Adrenal gland (tissue), 9 donors: ENCODE measurements at regions not wholly inside any gene's neighbourhood (a gene's known extent, or its start where the extent isn't known, plus 50 kb on each side); places are given as distances from the start of the nearest gene placed in this dataset.

ENCODE experiments used
- DNase-seq, 7 donors: peaks; one replicate each; pipeline ENCODE4 v3.0.0-alpha.2; 2019 to 2020
- H3K27ac ChIP-seq, 5 donors: fragments of 200-600 bp; sonication (generic) in 4 of 5; 1 replicate in 3 of 5; 2 replicates in 2 of 5; pipeline versions ENCODE4 v1.5.1 to v1.8.0; 2016 to 2020; ENCODE audit warnings: mild to moderate bottlenecking in 1 of 5
- H3K27me3 ChIP-seq: fragments of 200-600 bp; 2 replicates; pipeline ENCODE4 v1.8.0; 2021
- H3K36me3 ChIP-seq, 2 donors: fragments of 200-600 bp; replicated peaks in 1 of 2; 1 replicate in 1 of 2; 2 replicates in 1 of 2; pipeline versions ENCODE4 v1.5.1 to v1.8.0; 2018 to 2022
- H3K4me1 ChIP-seq, 2 donors: fragments of 200-600 bp; replicated peaks in 1 of 2; 1 replicate in 1 of 2; 2 replicates in 1 of 2; pipeline versions ENCODE4 v1.5.1 to v1.8.0; 2018 to 2021
- H3K4me3 ChIP-seq, 4 donors: fragments of 200-600 bp; sonication (generic) in 3 of 4; one replicate each; pipeline ENCODE4 v1.5.1; 2016 to 2018
- H3K9me3 ChIP-seq, 3 donors: fragments of 200-600 bp; sonication (generic) in 1 of 3; replicated peaks in 1 of 3; 1 replicate in 2 of 3; 2 replicates in 1 of 3; pipeline versions ENCODE4 v1.5.1 to v1.8.0; 2016 to 2021
- CTCF ChIP-seq, 6 experiments: fragments of 450-650 bp in 4 of 6; fragments of 200-600 bp in 2 of 6; sonication (generic) in 1 of 6; IDR thresholded peaks; 1 replicate in 5 of 6; 2 replicates in 1 of 6; pipeline versions ENCODE4 v1.5.1 to v1.8.0; 2016 to 2021; ENCODE audit warnings: antibody characterized with exemption in 6 of 6, mild to moderate bottlenecking in 2 of 6, moderate library complexity in 1 of 6
- POLR2A ChIP-seq, 2 donors: fragments of 450-650 bp; IDR thresholded peaks; one replicate each; pipeline ENCODE4 v1.6.1; 2017; ENCODE audit warnings: antibody characterized with exemption in 2 of 2, mild to moderate bottlenecking in 2 of 2, moderate library complexity in 1 of 2
- whole genome bisulfite sequencing, 4 donors: extraction: QIAGEN DNeasy Blood & Tissue Kit in 2 of 4; methylation state at CpG; one replicate each; pipeline versions ENCODE4 v1.1.5 to v1.1.7; 2013 to 2017; 5-methylcytosine and 5-hydroxymethylcytosine counted together
- intact Hi-C, 2 donors: fragments of 100-400 bp; cut with DNase I; formaldehyde crosslinking; loops; one replicate each; pipeline versions ENCODE4 v1.14.1 to v1.15.0; 2022 to 2023
- donor health status: healthy with polysubstance abuse.
- donor health status: Bipolar disorder and iron deficiency.
- donor health status: DM: yes; HTN: yes; CAD: no.
- donor health status: DM: no; HTN: no; CAD: no.
- donor health status: DM: no; HTN: no; CAD: no.

GRCh38 chr1:188243456-188243855 is 1414.7 kb downstream of the PLA2G4A start:
- intact Hi-C loops = no loop called here
- WGBS, 4 donors = 42 to 72% (median 60%) methylated on average over 3 of the region's 3 CpGs
- TF ChIP-seq POLR2A (IDR thresholded peaks at IDR 0.05) = no peak
- no peak for TF ChIP-seq CTCF (IDR thresholded peaks at IDR 0.05)
- Histone ChIP-seq H3K36me3 (no peaks in the 10 kb centered on the region), H3K4me3 (no peak overlapping the region), H3K9me3 (no peaks in the 10 kb centered on the region), H3K27me3 (no peaks in the 10 kb centered on the region), H3K4me1 (no peaks in the 10 kb centered on the region), H3K27ac (no peak overlapping the region)
- DNase-seq = no peak

DNA sequence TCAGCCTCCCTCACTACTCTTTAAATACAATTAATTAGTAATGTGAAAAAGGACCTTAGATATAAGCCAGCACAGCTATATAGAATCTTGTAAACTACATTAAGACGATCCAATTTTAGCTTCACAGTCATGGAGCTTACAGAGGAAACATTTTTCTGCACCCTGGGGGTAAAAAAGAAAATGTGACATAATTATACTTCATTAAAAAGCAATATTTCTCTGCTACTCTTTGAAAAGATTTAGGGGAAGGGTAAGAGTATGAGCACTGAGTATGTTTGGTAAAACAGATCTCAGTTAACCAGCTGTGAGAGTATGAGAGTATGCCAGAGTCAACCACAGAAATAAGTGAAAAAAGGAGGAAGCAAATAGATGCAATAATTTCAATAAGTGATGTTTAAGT is 1415.9 kb downstream of the PLA2G4A start:
- H3K27ac ChIP-seq = no peak overlapping the region
- no peaks in the 10 kb centered on the region for H3K27me3 ChIP-seq
- WGBS, 4 donors = 41 to 78% (median 69%) methylated on average over 1 of the region's 1 CpG
- TF ChIP-seq CTCF (IDR thresholded peaks at IDR 0.05) (no peak), POLR2A (IDR thresholded peaks at IDR 0.05) (no peak)
- no peaks in the 10 kb centered on the region for H3K36me3 ChIP-seq
- H3K4me1 ChIP-seq = no peaks in the 10 kb centered on the region
- no peak overlapping the region for H3K4me3 ChIP-seq
- H3K9me3 ChIP-seq = no peaks in the 10 kb centered on the region
- no peak for DNase-seq
- intact Hi-C loops = no loop called here

DNA sequence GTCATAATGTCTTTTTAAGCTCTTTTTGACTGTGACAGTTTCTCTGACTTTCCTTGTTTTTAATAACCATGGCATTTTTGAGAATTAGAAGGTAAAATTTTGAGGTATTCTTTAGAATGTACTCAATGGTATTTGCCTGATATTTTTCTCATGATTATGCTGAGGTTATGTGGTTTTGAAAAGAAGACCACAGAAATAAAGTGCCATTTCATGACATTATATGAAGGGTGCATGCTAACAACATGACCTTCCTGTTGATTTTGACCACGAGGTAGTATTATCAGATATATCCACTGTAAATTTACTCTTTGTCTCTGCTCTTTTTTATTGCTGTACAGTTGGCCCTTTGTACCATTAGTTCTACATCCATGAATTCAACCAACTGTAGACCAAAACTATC is 1418.5 kb downstream of the PLA2G4A start:
- Histone ChIP-seq H3K36me3 (no peaks in the 10 kb centered on the region), H3K4me1 (no peaks in the 10 kb centered on the region), H3K27me3 (no peaks in the 10 kb centered on the region), H3K27ac (no peak overlapping the region), H3K9me3 (no peaks in the 10 kb centered on the region), H3K4me3 (no peak overlapping the region)
- TF ChIP-seq CTCF (IDR thresholded peaks at IDR 0.05) (no peak), POLR2A (IDR thresholded peaks at IDR 0.05) (no peak)
- WGBS, 4 donors = 24 to 42% (median 31%) methylated on average over 1 of the region's 1 CpG
- intact Hi-C loops = no loop called here
- no peak for DNase-seq

GRCh38 chr1:188249811-188250210 is 1421.1 kb downstream of the PLA2G4A start:
- intact Hi-C loops = no loop called here
- WGBS, 4 donors = 58 to 70% (median 65%) methylated on average over 2 of the region's 2 CpGs
- H3K27me3 ChIP-seq = no peaks in the 10 kb centered on the region
- no peaks in the 10 kb centered on the region for H3K4me1 ChIP-seq
- H3K36me3 ChIP-seq = no peaks in the 10 kb centered on the region
- no peaks in the 10 kb centered on the region for H3K9me3 ChIP-seq
- H3K4me3 ChIP-seq = no peak overlapping the region
- no peak overlapping the region for H3K27ac ChIP-seq
- TF ChIP-seq POLR2A (IDR thresholded peaks at IDR 0.05) (no peak), CTCF (IDR thresholded peaks at IDR 0.05) (no peak)
- no peak for DNase-seq
